ENCODE measurements at regions not wholly inside any gene's neighbourhood (a gene's known extent, or its start where the extent isn't known, plus 50 kb on each side); places are given as distances from the start of the nearest gene placed in this dataset.
"Not testable (repeated sequence)": the region's sequence is repeated elsewhere in the genome, so short reads cannot be mapped to it uniquely, and the experiment has no call there.

DNA sequence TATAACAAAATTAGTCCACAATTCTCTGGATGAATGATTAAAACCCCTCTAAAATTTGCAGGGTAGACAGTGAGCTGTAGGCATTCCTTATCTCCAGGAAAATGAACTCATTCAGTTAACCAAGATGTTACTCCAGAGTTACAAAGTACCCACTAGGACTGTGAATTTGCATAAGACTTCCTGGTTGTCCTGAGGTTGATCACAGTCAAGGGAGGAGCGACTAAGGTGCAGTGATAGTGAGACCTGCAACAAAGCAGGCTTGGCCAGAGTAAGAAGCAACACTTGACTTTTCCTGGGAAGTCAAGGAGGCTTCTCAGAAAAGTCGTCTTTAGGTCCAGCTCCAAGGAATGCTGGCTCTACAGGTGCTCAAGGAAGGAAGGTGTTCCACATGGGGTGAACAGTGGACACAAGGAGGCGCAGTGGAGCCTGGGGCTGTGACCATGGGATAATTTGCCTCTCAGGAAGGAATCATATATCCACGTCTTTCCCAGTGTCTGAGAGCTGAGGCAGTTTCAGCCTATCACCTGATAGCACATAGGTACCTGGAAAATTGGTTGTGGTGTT lies 821.1 kb upstream of the EEF2KMT start:
- peaks cover 23% of the 10 kb centered on the region for H3K27me3 Mint-ChIP-seq (ENCODE audit: low read depth)
- H3K4me3 Mint-ChIP-seq = no peak overlapping the region
- no peaks in the 10 kb centered on the region for H3K4me1 Mint-ChIP-seq
- TF ChIP-seq, protein P1, sequence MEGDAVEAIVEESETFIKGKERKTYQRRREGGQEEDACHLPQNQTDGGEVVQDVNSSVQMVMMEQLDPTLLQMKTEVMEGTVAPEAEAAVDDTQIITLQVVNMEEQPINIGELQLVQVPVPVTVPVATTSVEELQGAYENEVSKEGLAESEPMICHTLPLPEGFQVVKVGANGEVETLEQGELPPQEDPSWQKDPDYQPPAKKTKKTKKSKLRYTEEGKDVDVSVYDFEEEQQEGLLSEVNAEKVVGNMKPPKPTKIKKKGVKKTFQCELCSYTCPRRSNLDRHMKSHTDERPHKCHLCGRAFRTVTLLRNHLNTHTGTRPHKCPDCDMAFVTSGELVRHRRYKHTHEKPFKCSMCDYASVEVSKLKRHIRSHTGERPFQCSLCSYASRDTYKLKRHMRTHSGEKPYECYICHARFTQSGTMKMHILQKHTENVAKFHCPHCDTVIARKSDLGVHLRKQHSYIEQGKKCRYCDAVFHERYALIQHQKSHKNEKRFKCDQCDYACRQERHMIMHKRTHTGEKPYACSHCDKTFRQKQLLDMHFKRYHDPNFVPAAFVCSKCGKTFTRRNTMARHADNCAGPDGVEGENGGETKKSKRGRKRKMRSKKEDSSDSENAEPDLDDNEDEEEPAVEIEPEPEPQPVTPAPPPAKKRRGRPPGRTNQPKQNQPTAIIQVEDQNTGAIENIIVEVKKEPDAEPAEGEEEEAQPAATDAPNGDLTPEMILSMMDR (IDR thresholded peaks at IDR 0.05; ENCODE audit: unreplicated experiment in 3 of 3) = no peak
- H3K36me3 Mint-ChIP-seq (ENCODE audit: low read depth) = no peaks in the 10 kb centered on the region
- no peak overlapping the region for H3K27ac Mint-ChIP-seq
- H3K9me3 Mint-ChIP-seq = no peaks in the 10 kb centered on the region

DNA sequence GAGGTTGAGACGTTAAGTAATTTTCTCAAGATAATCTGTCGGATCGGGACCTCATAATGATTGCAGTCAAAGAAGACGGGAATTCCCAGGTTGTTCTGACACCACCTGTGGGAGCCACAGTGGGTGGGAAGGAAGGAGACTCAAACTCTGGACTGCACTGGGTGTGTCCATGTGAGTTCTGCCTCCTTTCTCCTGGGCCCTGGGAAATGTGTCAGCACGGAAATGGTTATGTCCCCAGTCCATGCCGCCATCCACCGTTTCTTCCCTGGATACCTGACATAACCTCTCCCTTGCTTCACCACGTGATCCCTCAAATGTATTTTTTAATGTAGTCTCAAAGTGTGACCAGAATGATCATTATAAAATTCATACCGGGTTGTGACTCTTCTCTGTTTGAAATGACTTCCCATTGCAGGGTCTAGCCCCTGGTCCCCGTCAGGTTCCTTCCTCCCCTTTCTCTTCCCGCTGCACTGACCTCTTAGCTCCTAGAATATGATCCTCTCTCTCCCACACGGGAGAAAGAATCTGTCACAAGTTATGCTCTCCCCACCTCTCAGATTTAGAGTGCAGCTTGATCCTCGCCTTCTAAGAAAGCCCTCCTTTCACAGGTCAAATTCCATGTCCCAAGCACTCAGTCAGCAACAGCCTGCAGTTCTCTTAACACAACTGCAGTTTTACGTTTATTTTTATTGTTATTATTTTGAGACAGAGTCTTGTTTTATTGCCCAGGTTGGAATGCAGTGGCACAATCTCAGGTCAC lies 820.0 kb upstream of the EEF2KMT start:
- no peak overlapping the region for H3K4me3 Mint-ChIP-seq
- no peaks in the 10 kb centered on the region for H3K9me3 Mint-ChIP-seq
- H3K27ac Mint-ChIP-seq = no peak overlapping the region
- H3K36me3 Mint-ChIP-seq (ENCODE audit: low read depth) = no peaks in the 10 kb centered on the region
- H3K4me1 Mint-ChIP-seq = no peaks in the 10 kb centered on the region
- TF ChIP-seq, protein P1 (IDR thresholded peaks at IDR 0.05; ENCODE audit: unreplicated experiment in 3 of 3) = no peak
- H3K27me3 Mint-ChIP-seq (ENCODE audit: low read depth) = peaks cover 23% of the 10 kb centered on the region

DNA sequence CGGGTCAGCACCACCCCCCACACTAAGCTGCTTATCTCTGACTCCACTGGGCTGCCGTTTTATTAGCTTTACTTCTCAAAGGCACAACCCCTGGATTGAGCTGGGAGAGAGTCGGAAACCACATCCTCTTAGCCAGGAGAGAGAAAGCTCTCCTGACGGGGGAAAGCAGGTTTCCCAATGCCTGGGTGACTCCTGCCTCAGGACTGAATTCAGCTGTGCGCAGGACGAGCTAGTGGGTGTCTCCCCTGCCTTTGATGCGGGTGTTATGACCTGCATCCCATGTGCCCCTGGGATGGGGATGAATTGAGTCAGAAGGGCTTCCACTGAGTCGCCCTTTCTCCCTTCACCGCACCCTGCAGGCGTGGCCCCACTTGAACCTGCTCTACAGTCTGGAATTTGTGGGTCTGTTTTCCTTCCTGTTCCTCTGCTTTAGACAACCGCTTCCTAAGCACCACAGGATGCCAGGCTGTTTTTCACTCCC lies 819.2 kb upstream of the EEF2KMT start:
- no peak overlapping the region for H3K27ac Mint-ChIP-seq
- H3K4me1 Mint-ChIP-seq = no peaks in the 10 kb centered on the region

DNA sequence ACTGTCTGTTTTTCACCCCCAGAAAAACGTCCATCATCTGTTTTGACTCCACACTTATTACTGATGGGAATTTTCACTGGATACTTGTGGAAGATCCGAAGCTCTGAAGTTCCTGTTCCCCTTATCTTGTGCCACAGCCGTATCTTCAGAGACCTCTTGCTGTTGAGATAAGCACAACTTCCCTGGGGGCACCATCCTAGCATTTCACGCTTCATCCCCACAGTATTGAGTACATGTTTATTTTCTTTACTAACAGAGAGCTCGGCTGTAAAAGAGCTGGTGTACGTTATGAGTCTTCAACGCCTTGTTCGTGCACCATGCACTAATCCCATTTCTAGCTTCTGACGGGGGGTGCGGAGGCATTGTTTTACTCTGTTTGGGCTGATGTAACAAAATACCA lies 813.6 kb upstream of the EEF2KMT start:
- H3K4me1 Mint-ChIP-seq = no peaks in the 10 kb centered on the region

More for the DNA sequence above, 819.2 kb upstream of the EEF2KMT start:
- TF ChIP-seq, protein P1 (IDR thresholded peaks at IDR 0.05; ENCODE audit: unreplicated experiment in 3 of 3) = no peak
- H3K9me3 Mint-ChIP-seq = no peaks in the 10 kb centered on the region
- no peaks in the 10 kb centered on the region for H3K36me3 Mint-ChIP-seq (ENCODE audit: low read depth)
- H3K27me3 Mint-ChIP-seq (ENCODE audit: low read depth) = peaks cover 26% of the 10 kb centered on the region
- H3K4me3 Mint-ChIP-seq = no peak overlapping the region

DNA sequence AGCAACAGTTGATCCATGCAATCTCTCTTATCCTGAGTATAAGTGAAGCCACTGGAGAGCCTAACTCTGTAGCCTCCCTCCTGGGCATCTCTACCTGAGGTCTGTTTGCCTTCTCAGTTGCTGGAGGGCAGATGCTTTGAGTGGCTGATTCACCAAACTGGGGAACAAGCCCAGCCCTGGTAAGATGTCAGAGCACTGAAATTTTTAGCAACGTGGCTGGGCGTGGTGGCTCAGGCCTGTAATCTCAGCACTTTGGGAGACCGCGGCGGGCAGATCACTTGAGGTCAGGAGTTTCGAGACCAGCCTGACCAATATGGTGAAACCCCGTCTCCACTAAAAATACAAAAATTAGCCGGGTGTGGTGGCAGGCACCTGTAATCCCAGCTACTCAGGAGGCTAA lies 812.0 kb upstream of the EEF2KMT start:
- not testable (repeated sequence) for H3K27ac Mint-ChIP-seq; H3K4me1 Mint-ChIP-seq; H3K36me3 Mint-ChIP-seq (ENCODE audit: low read depth); H3K9me3 Mint-ChIP-seq; H3K4me3 Mint-ChIP-seq
- H3K27me3 Mint-ChIP-seq (ENCODE audit: low read depth) = peaks cover 15% of the 10 kb centered on the region

More for the DNA sequence above, 813.6 kb upstream of the EEF2KMT start:
- TF ChIP-seq, protein P1 (IDR thresholded peaks at IDR 0.05; ENCODE audit: unreplicated experiment in 3 of 3) = no peak
- no peak overlapping the region for H3K27ac Mint-ChIP-seq
- no peak overlapping the region for H3K4me3 Mint-ChIP-seq
- no peaks in the 10 kb centered on the region for H3K36me3 Mint-ChIP-seq (ENCODE audit: low read depth)
- peaks cover 23% of the 10 kb centered on the region for H3K27me3 Mint-ChIP-seq (ENCODE audit: low read depth)
- H3K9me3 Mint-ChIP-seq = no peaks in the 10 kb centered on the region

DNA sequence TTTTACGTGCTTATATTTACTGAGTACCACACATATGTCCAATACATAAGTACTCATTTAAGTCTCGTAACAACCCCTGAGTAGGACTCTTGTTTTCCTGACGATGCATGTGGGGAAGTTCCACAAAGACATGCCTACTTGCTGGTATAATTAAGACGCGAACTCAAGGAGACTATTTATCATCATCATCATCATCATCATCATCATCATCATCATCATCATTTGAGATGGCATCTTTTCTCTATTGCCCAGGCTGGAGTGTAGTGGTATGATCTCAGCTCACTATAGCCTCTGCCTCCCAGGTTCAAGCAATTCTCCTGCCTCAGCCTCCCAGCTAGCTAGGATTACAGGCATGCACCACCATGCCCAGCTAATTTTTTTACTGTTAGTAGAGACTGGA lies 809.9 kb upstream of the EEF2KMT start:
- H3K36me3 Mint-ChIP-seq (ENCODE audit: low read depth) = no peaks in the 10 kb centered on the region
- H3K4me3 Mint-ChIP-seq = no peak overlapping the region
- H3K27me3 Mint-ChIP-seq (ENCODE audit: low read depth) = peaks cover 15% of the 10 kb centered on the region
- TF ChIP-seq, protein P1 (IDR thresholded peaks at IDR 0.05; ENCODE audit: unreplicated experiment in 3 of 3) = no peak
- no peak overlapping the region for H3K27ac Mint-ChIP-seq
- no peaks in the 10 kb centered on the region for H3K4me1 Mint-ChIP-seq
- H3K9me3 Mint-ChIP-seq = no peaks in the 10 kb centered on the region

Data from nephron (organoid).